ENCODE measurements at regions not wholly inside any gene's neighbourhood (a gene's known extent, or its start where the extent isn't known, plus 50 kb on each side); places are given as distances from the start of the nearest gene placed in this dataset.
"Not testable (repeated sequence)": the region's sequence is repeated elsewhere in the genome, so short reads cannot be mapped to it uniquely, and the experiment has no call there.

DNA sequence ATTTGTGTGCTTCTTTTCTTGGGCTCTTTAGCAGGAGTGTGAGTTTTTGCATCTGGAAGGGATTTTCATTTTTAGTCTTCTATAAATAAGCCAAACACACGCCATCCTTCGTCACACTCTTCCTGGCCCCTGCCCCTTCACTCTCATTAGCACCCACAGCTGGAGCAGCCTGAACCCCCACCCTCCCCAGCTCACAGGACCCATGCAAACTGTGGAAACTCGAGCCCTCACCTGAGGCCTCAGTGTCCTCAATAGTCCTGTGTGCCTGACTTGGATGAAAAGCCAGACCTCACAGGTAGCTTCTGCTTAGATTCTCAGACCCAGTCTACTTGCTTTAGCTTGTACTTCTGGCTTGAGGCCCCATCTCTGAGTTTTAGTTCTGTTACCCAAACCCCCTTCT is 167.9 kb downstream of the MTHFS start:
- no peak for DNase-seq (ENCODE audit: extremely low read depth, insufficient read length)
- H3K36me3 ChIP-seq (ENCODE audit: control insufficient read depth, insufficient read depth, low read length): no peaks in the 10 kb centered on the region
- no peak overlapping the region for H3K4me3 ChIP-seq (replicated peaks; ENCODE audit: low read depth, low read length)
- no peaks in the 10 kb centered on the region for H3K27me3 ChIP-seq (replicated peaks; ENCODE audit: control insufficient read depth, insufficient read depth, low read length)
- TF ChIP-seq, protein P1, sequence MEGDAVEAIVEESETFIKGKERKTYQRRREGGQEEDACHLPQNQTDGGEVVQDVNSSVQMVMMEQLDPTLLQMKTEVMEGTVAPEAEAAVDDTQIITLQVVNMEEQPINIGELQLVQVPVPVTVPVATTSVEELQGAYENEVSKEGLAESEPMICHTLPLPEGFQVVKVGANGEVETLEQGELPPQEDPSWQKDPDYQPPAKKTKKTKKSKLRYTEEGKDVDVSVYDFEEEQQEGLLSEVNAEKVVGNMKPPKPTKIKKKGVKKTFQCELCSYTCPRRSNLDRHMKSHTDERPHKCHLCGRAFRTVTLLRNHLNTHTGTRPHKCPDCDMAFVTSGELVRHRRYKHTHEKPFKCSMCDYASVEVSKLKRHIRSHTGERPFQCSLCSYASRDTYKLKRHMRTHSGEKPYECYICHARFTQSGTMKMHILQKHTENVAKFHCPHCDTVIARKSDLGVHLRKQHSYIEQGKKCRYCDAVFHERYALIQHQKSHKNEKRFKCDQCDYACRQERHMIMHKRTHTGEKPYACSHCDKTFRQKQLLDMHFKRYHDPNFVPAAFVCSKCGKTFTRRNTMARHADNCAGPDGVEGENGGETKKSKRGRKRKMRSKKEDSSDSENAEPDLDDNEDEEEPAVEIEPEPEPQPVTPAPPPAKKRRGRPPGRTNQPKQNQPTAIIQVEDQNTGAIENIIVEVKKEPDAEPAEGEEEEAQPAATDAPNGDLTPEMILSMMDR (IDR thresholded peaks at IDR 0.05; ENCODE audit: insufficient read depth, low read length, poor library complexity, severe bottlenecking): no peak

DNA sequence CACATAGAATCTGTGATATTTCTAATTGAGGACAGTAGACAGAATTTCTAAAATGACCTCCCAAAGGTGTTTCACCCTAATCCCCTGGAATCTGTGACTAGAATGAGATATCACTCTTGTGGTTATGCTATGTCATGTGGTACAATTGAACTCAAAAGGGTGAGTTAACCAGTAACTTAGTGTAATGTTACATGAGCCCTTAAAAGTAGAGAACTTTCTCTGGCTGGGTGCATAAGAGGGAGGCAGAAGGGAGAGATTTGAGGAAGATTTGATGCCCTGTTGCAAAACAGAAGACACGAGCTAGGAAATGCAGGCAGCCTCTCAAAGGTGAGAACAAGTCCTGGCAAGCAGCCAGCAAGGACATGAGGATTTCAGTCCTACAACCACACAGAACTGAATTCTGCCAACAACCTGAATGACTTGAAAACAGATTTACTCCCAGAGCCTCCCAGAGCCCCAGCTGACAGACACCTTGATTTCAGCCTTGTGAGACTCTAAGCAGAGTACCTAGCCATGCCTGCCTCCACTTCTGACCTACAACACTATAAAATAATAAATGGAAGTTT is 160.3 kb downstream of the MTHFS start:
- DNase-seq (ENCODE audit: extremely low read depth, insufficient read length): no peak
- TF ChIP-seq, protein P1 (IDR thresholded peaks at IDR 0.05; ENCODE audit: insufficient read depth, low read length, poor library complexity, severe bottlenecking): no peak
- no peaks in the 10 kb centered on the region for H3K36me3 ChIP-seq (ENCODE audit: control insufficient read depth, insufficient read depth, low read length)
- no peak overlapping the region for H3K4me3 ChIP-seq (replicated peaks; ENCODE audit: low read depth, low read length)
- no peaks in the 10 kb centered on the region; the same call in 1 of the 2 replicates for H3K27me3 ChIP-seq (replicated peaks; ENCODE audit: control insufficient read depth, insufficient read depth, low read length)

DNA sequence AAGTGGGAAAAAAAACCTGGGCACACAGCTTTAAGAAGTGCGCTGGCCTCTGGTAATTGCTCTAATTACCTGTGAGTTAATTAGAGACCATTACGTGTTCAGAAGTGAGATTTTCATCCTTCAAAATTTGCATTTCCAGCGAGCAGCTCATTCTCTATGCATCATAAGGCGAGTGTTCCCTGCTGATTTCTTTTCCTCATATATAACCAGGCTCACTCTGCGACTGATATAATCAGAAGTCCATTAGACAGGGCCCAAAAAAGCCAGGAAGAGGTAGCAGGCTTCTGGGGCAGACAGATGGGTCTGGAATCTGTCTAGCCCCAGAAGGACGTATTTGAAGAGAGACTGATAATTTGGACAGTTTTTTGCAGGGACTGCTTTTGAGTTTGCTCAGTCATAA is 158.7 kb downstream of the MTHFS start:
- no peak for DNase-seq (ENCODE audit: extremely low read depth, insufficient read length)
- H3K36me3 ChIP-seq (ENCODE audit: control insufficient read depth, insufficient read depth, low read length): no peaks in the 10 kb centered on the region
- H3K4me3 ChIP-seq (replicated peaks; ENCODE audit: low read depth, low read length): no peak overlapping the region
- no peaks in the 10 kb centered on the region; the same call in 1 of the 2 replicates for H3K27me3 ChIP-seq (replicated peaks; ENCODE audit: control insufficient read depth, insufficient read depth, low read length)
- TF ChIP-seq, protein P1 (IDR thresholded peaks at IDR 0.05; ENCODE audit: insufficient read depth, low read length, poor library complexity, severe bottlenecking): no peak

DNA sequence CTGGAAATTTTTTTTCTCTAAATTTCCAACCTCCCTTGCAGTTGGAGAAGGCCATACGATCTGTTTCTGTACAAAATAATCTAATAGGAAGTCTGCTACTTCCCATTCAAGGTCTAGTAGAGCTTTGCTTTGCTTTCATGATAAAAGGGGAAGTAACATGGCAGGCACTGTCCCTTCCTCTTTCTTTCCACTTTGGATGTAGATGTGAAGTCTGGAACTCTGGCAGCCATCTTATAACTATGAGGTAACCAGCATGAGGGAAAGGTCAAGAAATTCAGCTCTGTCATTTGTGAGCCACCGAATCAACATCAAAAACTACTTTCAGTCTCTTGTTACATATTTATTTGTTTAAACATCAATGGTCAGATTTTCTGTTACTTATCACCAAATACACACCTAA is 156.3 kb downstream of the MTHFS start:
- H3K36me3 ChIP-seq (ENCODE audit: control insufficient read depth, insufficient read depth, low read length): no peaks in the 10 kb centered on the region
- no peaks in the 10 kb centered on the region for H3K27me3 ChIP-seq (replicated peaks; ENCODE audit: control insufficient read depth, insufficient read depth, low read length)
- TF ChIP-seq, protein P1 (IDR thresholded peaks at IDR 0.05; ENCODE audit: insufficient read depth, low read length, poor library complexity, severe bottlenecking): no peak
- H3K4me3 ChIP-seq (replicated peaks; ENCODE audit: low read depth, low read length): no peak overlapping the region
- no peak for DNase-seq (ENCODE audit: extremely low read depth, insufficient read length)

DNA sequence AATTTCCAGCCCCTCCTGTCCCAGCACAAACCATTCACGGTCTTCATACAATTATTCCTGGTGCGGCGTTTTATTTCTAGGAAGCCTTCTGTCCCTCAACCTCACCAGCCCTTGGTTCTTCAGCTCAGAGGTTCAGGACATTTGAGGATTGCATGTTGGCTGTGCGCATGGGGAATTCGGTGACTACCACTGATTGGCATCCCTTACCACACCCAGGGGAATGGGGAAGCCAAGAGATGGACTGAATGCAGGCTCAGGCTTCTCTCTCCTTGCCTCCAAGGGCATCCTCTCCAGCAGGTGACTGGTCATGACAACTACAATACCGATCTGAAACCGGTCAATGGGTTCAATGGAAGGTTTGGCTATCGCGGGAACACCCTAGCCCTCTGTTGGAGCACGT is 153.8 kb downstream of the MTHFS start:
- Histone ChIP-seq H3K27me3 (replicated peaks; ENCODE audit: control insufficient read depth, insufficient read depth, low read length) (no peaks in the 10 kb centered on the region), H3K36me3 (ENCODE audit: control insufficient read depth, insufficient read depth, low read length) (no peaks in the 10 kb centered on the region), H3K4me3 (replicated peaks; ENCODE audit: low read depth, low read length) (no peak overlapping the region)
- TF ChIP-seq, protein P1 (IDR thresholded peaks at IDR 0.05; ENCODE audit: insufficient read depth, low read length, poor library complexity, severe bottlenecking): no peak
- no peak for DNase-seq (ENCODE audit: extremely low read depth, insufficient read length)

DNA sequence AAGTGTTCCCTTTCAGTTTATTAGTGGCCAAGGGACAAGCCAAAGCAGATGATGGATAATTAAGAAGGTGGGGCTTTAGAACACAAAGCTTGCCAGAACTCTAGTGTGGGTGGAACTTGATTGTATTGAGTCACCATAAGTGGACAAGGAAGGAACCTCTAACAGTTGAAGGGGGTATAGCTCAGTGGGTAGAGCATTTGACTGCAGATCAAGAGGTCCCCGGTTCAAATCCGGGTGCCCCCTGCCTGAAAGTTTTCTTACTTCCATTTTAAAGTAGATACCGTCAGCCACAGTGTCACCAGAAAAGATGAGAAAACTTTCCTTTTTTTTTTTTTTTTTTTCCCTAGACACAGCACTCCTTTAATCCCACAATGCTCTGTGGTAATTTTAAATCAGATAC is 152.3 kb downstream of the MTHFS start:
- H3K36me3 ChIP-seq (ENCODE audit: control insufficient read depth, insufficient read depth, low read length); H3K4me3 ChIP-seq (replicated peaks; ENCODE audit: low read depth, low read length); DNase-seq (ENCODE audit: extremely low read depth, insufficient read length); H3K27me3 ChIP-seq (replicated peaks; ENCODE audit: control insufficient read depth, insufficient read depth, low read length): not testable (repeated sequence)
